ENCODE measurements at regions not wholly inside any gene's neighbourhood (a gene's known extent, or its start where the extent isn't known, plus 50 kb on each side); places are given as distances from the start of the nearest gene placed in this dataset.

DNA sequence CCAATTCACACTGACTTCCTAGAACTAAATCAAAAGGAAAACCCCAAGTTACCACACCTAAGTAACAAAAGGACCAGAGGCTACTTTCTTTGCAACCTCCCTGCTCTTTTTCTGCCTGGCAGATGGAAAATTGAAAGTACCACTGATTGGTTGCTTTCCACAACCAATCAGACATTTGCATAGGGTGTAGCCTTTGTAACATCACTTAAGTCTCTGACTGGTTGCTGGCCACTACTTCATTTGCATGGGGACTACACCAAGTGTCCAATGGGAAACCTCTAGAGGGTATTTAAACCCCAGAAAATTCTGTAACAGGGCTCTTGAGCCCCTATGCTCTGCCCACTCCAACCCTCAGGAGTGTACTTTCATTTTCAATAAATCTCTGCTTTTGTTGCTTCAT lies 365.0 kb downstream of the LTN1 start:
- Mint-ChIP-seq H3K27ac (ENCODE audit: unreplicated experiment) (no peak overlapping the region), H3K36me3 (ENCODE audit: low read depth) (no peaks in the 10 kb centered on the region), H3K27me3 (ENCODE audit: low read depth) (no peaks in the 10 kb centered on the region), H3K9me3 (peaks cover 2% of the 10 kb centered on the region), H3K4me3 (no peak overlapping the region), H3K4me1 (no peaks in the 10 kb centered on the region)
- no peak for DNase-seq (ENCODE audit: low read depth, low spot score)
- TF ChIP-seq, protein P1, sequence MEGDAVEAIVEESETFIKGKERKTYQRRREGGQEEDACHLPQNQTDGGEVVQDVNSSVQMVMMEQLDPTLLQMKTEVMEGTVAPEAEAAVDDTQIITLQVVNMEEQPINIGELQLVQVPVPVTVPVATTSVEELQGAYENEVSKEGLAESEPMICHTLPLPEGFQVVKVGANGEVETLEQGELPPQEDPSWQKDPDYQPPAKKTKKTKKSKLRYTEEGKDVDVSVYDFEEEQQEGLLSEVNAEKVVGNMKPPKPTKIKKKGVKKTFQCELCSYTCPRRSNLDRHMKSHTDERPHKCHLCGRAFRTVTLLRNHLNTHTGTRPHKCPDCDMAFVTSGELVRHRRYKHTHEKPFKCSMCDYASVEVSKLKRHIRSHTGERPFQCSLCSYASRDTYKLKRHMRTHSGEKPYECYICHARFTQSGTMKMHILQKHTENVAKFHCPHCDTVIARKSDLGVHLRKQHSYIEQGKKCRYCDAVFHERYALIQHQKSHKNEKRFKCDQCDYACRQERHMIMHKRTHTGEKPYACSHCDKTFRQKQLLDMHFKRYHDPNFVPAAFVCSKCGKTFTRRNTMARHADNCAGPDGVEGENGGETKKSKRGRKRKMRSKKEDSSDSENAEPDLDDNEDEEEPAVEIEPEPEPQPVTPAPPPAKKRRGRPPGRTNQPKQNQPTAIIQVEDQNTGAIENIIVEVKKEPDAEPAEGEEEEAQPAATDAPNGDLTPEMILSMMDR (conservative IDR thresholded peaks at IDR 0.05): no peak

GRCh38 chr21:28627261-28627660 lies 365.4 kb downstream of the LTN1 start:
- H3K4me1 Mint-ChIP-seq: no peaks in the 10 kb centered on the region

GRCh38 chr21:28624626-28625025 lies 368.1 kb downstream of the LTN1 start:
- H3K9me3 Mint-ChIP-seq: peaks cover 15% of the 10 kb centered on the region
- no peak overlapping the region for H3K4me3 Mint-ChIP-seq
- peaks cover 6% of the 10 kb centered on the region for H3K36me3 Mint-ChIP-seq (ENCODE audit: low read depth)

More at GRCh38 chr21:28627261-28627660, 365.4 kb downstream of the LTN1 start:
- no peak overlapping the region for H3K4me3 Mint-ChIP-seq
- DNase-seq (ENCODE audit: low read depth, low spot score): no peak
- TF ChIP-seq, protein P1 (conservative IDR thresholded peaks at IDR 0.05): no peak
- H3K27ac Mint-ChIP-seq (ENCODE audit: unreplicated experiment): no peak overlapping the region
- no peaks in the 10 kb centered on the region for H3K36me3 Mint-ChIP-seq (ENCODE audit: low read depth)
- no peaks in the 10 kb centered on the region for H3K27me3 Mint-ChIP-seq (ENCODE audit: low read depth)
- H3K9me3 Mint-ChIP-seq: peaks cover 3% of the 10 kb centered on the region

GRCh38 chr21:28617300-28617699 lies 375.4 kb downstream of the LTN1 start:
- peaks cover 3% of the 10 kb centered on the region for H3K4me1 Mint-ChIP-seq
- no peak overlapping the region for H3K4me3 Mint-ChIP-seq
- H3K36me3 Mint-ChIP-seq (ENCODE audit: low read depth): peaks cover 6% of the 10 kb centered on the region
- peaks cover 12% of the 10 kb centered on the region for H3K9me3 Mint-ChIP-seq
- DNase-seq (ENCODE audit: low read depth, low spot score): no peak
- TF ChIP-seq, protein P1 (conservative IDR thresholded peaks at IDR 0.05): no peak
- H3K27me3 Mint-ChIP-seq (ENCODE audit: low read depth): no peaks in the 10 kb centered on the region
- no peak overlapping the region for H3K27ac Mint-ChIP-seq (ENCODE audit: unreplicated experiment)

More at GRCh38 chr21:28624626-28625025, 368.1 kb downstream of the LTN1 start:
- no peak overlapping the region for H3K27ac Mint-ChIP-seq (ENCODE audit: unreplicated experiment)
- no peaks in the 10 kb centered on the region for H3K27me3 Mint-ChIP-seq (ENCODE audit: low read depth)
- no peak for DNase-seq (ENCODE audit: low read depth, low spot score)
- TF ChIP-seq, protein P1 (conservative IDR thresholded peaks at IDR 0.05): no peak
- H3K4me1 Mint-ChIP-seq: peaks cover 2% of the 10 kb centered on the region

- H3K27me3 Mint-ChIP-seq (ENCODE audit: low read depth): no peaks in the 10 kb centered on the region
- no peak for DNase-seq (ENCODE audit: low read depth, low spot score)
- H3K36me3 Mint-ChIP-seq (ENCODE audit: low read depth): no peaks in the 10 kb centered on the region
- TF ChIP-seq, protein P1 (conservative IDR thresholded peaks at IDR 0.05): no peak
- peaks cover 4% of the 10 kb centered on the region for H3K9me3 Mint-ChIP-seq
- H3K4me3 Mint-ChIP-seq: no peak overlapping the region
- peaks cover 3% of the 10 kb centered on the region for H3K4me1 Mint-ChIP-seq
- peak overlapping the region; percentile 27 for H3K27ac Mint-ChIP-seq (ENCODE audit: unreplicated experiment)
Measured at GRCh38 chr21:28615276-28615675, 377.4 kb downstream of the LTN1 start.

- H3K36me3 Mint-ChIP-seq (ENCODE audit: low read depth): no peaks in the 10 kb centered on the region
- no peak overlapping the region for H3K27ac Mint-ChIP-seq (ENCODE audit: unreplicated experiment)
- no peak overlapping the region for H3K4me3 Mint-ChIP-seq
- no peak for DNase-seq (ENCODE audit: low read depth, low spot score)
- H3K4me1 Mint-ChIP-seq: peaks cover 3% of the 10 kb centered on the region
- H3K9me3 Mint-ChIP-seq: peaks cover 4% of the 10 kb centered on the region
- H3K27me3 Mint-ChIP-seq (ENCODE audit: low read depth): no peaks in the 10 kb centered on the region
- TF ChIP-seq, protein P1 (conservative IDR thresholded peaks at IDR 0.05): no peak
Measured at GRCh38 chr21:28614791-28615190, 377.9 kb downstream of the LTN1 start.

Measured in neural crest cell (in vitro differentiated cells).